ENCODE measurements at regions not wholly inside any gene's neighbourhood (a gene's known extent, or its start where the extent isn't known, plus 50 kb on each side); places are given as distances from the start of the nearest gene placed in this dataset.
"Not testable (repeated sequence)": the region's sequence is repeated elsewhere in the genome, so short reads cannot be mapped to it uniquely, and the experiment has no call there.

DNA sequence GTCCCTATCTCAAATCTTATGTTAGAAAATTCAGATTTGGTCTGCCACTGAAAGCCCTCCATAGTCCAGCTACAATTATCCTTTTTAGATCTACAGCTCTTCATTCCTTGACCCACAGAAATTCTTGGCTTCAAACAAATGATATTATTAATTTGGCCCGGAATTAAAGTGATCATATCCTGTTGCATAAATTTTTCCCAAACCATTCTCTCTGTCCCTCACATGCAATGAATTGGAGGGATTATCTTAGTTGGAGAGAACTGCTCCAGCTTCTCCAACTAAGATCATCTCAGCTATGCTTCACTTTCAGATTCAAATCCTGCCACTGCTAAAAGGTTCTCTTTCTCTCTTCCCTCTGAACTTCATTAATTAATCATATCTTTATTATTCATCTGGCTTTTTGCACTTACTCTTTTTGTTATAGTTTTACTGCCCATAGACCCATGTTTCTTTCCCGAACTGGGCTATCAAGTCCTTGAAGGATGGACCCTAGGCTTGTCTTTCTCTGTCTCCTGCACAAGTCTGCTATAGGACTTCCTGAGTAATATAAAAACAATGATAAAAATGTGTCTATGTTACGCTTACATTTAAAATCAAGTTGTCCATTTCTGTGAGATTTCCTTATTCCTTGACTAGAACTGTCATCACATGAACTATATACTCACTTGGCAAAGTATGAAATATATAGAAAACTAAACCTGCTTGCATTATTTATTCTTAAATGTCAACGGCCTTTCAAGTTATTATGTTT, 493.9 kb upstream of the MARCKS start:
- no peak for DNase-seq

DNA sequence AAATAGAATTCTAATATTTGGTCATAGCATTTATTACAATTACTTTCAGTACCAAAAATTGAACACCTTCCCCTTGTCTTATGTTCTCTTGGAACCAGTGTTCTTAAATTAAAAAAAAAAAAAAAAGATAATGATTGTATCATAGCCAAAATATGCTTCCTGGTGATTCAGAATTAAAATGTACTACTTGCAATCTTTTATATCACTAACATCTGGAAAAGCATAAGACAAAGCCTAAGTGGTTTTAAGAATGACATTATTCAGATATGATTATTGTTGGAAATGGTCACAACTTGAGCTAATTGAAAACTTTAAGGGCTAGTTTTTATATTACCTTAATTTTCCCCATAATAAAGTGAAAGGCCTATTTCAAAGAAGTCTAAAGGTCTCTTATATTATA, 493.3 kb upstream of the MARCKS start:
- DNase-seq, result no peak

DNA sequence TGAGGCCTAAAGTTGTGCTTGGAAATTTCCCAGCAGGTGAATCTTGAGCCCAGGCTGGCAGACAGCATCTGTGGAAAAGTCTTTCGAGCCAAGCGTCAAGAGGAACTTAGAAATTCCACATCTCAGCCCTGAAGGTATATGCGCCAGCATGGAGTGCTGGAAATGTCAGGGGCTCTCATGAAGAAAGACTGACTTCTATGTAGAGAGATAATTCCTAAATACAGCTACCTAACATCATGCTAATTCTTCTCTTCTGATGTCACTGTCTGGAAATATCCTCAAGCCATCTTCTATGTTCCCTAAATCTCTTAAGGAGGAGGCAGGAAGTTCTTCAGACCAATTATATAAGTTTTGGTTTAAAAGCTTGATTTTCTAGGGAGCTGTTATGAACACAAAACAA, 492.4 kb upstream of the MARCKS start:
- DNase-seq, result no peak

DNA sequence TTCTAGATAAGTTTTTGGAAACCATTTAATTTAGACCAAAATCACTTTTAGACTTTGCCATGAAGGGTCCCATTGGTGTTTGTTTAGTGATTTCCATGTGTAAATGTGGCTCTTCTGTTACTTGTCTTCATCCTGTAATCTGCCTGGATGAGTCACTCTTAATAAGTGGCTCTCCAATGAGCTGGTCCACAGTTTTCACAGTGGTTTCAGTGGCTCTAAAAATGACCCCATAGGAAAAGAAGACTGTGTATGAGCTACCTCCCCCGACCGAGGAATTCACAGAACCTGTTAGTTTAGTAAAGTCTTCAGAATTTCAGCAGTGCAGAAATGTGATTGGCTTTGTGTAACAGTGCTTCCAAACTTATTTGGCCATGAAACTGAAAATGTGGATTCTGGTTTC, 492.0 kb upstream of the MARCKS start:
- DNase-seq, result no peak

DNA sequence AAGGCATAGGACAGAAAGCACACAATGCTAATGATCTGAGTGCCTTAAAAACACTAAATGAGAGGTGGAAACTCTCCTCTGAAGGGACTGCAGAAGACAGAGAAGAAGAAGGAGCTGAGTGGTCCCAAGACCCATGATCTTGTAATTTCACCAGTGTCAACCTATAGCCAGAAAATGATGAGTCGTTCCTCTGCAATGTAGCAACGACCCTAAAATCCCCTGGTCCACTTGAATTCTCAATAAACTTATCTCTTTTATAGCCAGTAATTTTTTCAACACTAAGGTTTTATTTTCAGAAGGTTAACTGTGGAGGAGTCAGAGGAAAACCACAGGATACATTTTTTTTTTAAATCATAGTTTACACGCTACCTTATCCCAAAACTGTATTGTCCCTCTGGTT, 490.6 kb upstream of the MARCKS start:
- DNase-seq, result no peak

DNA sequence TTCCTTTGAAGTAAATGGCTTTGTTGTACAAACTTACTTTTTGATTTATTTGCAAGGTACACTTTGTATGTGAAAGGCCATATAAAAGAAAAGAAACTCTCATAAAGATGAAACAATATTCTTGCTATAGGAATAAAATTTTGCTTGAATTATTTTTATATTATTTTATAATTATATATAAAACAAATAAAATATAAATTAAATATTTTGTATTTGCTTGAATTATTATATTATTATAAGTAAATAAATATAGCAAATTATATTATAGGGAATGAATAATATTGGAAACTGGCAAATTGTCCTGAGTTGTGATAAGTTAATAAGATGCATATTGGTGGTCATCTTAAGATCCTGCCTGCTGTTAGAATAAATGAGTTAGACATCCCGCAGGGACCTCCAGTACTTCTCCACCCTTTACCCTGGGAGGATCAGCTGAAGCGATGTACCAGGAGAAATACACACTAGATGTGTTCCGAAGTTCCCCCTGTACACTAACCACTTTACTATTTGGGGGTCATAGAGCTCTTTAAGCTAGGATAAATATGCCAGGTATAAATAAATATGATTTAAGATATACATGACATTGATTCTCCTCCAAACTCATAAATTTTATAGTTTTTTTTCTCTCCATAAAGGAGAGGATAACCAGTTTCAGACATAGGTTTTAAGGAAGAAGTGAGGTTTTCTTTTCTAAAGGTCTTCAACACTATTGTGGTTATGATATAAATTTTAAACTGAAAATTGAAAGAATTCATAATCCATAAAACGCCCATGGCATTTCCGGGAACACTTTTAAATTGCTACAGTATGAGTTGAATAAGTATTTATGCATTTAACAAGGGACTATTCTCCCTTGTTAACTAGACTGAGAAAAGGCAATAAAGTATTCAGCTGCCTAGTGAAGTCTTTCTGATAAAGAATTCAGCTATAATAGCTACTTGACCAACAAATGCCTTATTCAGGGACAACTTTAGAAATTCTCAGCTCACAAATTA, 486.3 kb upstream of the MARCKS start:
- no peak for DNase-seq

DNA sequence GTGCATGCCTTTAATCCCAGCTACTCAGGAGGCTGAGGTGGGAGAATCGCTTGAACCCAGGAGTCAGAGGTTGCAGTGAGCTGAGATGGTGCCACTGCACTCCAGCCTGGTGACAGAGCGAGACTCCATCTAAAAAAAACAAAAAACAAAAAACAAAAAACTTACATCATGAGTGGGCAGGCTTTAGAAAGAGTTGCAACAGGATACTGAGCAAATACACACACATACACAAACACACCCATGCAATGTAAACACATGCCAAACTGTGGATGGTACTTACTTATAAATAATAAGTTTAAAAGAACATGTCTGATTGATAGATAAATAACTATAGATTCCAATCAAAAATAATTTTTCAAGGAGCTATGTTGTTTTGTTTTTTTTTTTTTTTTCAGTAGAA, 481.7 kb upstream of the MARCKS start:
- not testable (repeated sequence) for DNase-seq

DNA sequence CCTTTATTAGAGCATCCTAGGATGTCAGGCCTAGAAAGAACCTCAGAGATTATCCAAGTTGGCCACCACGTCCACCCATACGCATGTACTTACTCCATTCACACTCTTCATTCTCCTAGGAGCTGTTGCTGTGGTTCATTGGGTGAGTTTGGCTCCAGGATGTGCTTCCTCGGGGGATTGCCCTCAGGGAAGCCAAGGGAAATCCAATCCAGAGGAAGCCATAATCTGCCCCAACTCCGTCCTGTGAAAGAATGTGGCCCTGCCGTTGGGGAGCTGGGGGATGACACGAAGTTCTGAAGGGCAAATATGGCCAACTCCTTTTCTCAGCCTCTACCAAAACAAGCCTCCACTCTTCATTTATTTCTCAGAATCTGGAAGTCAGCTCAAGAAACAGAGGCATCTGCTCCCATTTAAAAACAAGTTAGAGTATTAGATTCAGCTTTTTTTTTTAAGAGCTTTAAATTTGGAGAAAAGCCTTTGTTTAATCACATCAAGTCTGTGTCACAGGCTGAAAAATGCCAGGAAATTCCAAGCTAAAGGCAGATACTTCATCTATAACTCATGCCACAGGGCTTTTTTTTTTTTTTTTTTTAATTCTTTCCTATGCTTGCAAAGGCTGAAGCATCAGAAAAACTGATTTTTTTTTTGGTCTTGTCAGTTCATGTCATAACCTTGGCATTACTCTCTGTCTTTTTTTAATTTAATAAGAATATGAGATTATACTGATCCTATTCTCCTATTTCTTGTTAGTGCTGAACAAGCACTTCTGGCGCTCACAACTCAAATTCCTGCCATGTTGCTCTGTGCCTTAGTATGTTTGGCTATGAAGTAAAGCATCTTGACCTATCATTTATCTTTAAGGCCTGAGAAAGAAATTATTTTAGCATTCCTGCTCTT, 480.9 kb upstream of the MARCKS start:
- no peak for DNase-seq

DNA sequence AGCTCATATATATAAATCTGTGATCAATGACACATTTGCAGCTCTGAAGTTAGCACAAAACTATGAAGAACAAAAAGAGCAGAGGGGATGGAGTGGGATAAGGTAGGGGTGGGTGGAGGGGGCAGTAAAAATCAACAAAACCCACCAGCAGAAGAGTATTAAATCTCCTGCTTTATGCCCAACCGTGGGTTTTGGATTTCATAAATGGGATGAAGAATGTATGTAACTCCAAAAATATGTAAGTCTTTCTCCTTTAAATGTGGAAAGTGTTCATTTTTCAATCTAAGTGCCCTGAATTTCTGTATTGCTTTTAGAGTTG, 480.3 kb upstream of the MARCKS start:
- no peak for DNase-seq

DNA sequence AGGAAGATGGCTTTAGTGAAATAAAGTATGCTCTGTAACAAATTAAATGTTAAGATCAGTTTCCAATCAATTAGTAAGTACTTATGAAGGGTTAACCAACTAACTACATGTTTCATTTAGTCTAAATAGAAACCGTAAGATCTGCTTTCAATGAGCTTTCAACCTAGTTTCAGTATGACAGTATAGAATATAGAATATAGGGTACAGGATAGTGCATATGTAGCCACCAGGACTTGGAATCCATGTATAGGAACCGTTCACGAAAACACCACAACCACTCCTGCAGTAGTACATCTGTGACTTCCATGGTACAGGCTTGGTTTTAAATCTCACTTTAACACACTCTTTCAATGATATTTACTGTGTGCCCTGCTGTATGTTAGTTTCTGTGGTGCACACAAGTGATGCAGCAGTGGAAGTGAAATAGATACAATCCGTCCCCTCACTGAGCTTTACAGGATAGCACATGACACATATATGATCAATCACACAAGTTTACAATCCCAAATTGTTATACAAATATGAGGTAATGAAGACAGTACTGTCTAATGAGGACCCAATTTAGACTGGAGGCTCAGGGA, 479.7 kb upstream of the MARCKS start:
- no peak for DNase-seq

DNA sequence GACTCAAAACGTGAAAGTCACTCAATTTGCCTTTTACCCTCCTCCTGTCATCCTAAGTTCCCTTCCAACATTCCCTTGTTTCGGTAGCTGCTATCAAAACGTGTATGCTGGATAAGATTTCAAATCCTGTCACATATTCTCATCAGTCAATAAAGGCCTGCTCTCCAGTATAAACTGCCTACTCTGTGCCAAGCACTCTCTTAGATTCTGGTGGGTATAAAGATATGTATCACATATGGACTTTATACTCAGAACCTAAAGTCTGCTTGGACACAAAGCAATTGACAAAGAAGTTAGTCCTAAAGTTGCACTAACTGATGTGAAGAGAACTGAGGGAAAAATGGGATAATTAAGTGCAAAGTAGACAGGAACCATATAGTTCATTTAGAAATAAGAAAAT, 476.6 kb upstream of the MARCKS start:
- no peak for DNase-seq

DNA sequence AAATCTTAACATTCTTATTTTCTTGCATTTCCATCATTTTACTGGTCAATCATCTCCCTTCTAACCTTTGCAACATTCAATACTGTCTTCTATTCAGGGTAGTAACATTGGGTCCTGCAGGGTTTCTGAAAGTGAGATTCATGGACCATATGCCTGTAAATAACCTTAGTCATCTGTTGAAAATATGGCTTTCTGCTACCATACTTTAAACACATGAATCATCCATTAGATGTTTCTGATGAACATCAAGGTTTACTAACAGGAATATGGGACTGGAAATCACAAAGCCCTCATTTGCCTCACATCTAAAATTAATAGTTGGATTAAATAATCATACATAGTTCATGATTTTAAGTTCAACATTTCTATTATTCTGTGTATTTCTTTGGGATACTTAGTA, 475.9 kb upstream of the MARCKS start:
- DNase-seq, result no peak

DNA sequence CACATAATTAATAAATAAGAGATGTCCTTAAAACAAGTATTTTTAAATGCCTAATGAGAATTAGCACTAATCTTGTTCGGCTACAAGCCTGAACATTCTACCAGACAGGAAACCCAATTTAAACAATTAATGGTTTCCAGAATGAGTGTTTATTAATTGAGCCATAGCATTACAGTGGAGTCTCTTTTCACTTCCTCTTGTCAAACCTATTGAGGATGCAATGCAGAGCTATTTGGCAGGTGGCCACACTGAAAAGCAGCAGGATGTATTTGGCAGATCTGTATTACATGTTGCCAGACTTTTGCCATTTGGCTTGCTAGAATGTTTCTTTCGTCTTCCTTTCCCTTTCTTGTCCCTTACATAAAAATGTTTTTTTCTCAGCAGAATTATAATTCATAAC, 475.2 kb upstream of the MARCKS start:
- DNase-seq, result peak in 7 of 56 donors; percentile 1 to 27 (median 3)

DNA sequence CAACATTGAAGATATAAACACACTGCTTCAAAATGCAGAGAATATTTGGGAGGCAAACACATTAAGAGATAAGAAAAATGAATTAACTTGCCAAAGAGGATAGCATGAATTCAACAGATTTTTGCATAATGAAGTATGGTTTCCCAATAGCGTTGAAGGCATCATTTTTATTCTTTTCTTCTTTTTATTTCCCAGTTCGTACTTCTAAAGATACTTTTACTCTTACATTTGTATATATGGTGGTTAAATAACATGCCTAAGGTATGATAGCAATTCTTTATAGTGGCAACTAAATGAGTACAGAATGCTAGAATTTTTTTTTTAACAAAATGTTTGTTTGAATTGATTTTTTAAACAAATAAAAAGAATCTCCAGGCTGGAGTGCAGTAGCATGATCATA, 473.4 kb upstream of the MARCKS start:
- no peak for DNase-seq

DNA sequence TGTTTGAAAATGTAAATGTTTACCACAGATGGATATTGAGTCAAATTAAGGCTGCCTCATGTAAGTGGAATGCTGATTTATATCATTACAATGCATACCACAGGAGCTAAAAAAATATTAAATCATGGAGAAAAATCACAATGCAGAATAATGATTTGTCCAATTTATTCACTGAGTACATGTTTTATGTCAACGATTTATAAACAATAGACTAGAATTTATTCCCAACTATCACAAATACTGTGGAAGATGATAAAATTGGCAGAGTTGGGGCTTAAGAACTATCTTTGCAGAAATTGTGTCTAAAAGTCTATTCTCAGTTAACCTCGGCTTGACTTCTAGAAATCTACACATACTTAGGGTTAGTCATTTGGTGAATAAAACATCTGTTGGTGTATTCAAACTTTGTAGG, 472.1 kb upstream of the MARCKS start:
- no peak for DNase-seq

DNA sequence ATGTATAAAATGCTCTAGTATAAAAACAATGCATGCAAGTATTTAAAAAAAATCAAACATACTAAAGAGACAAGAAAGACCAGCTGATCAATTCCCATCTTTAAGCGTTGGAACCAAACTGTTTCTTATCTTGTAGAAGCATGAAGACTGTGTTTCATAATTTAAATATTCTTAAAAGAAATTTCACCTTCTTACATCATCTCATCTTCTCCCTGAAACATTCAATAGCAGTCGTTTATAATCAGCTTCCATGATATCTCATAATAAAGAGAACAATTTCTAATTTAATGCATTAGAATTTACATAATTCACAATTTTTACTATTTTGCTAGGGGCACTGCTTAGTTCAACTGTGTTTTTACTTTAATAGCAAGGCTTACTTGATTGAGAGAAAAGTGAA, 468.1 kb upstream of the MARCKS start:
- DNase-seq, result no peak

DNA sequence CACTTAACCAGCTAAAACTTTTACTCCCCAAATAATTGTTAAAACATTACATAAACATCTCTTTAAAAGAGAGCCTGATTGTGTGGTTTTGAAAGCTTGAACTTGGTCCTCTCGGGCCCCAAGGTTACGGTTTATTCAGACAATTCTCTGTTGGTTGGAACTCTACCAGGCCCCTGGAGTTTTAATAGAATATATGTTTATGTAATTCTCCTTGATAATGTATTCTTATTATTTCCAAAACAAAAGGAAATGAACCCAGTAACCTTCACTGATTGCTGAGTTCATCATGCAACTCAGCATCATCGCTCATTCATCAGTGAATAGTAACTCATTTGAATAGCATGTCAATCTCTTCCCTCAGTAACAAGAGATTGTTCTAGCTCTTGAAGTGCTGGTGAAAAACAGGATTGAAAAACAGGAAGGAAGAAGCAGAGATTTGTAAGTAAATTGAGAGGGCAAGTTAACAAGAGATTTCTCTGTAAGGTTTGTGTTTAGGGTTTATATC, 464.5 kb upstream of the MARCKS start:
- DNase-seq, result no peak

DNA sequence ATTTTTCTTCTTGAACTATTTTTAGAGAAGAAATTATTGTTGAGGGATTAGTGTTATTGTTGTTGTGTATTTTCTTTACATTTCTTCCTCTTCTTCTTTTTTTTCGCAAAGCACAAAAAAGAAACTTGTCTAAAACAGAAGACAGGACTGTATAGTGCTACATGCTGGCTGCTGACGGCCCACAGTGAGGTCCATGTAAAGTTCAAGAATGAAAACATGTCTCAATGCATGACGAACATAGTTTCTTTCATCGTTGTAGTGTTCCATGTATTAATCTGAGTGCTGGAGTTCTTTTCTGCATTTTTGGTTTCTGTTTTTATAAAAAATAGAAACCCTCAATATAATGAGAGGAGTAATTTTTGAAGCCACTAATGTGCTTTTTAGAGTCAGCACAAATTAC, 462.9 kb upstream of the MARCKS start:
- DNase-seq, result no peak

DNA sequence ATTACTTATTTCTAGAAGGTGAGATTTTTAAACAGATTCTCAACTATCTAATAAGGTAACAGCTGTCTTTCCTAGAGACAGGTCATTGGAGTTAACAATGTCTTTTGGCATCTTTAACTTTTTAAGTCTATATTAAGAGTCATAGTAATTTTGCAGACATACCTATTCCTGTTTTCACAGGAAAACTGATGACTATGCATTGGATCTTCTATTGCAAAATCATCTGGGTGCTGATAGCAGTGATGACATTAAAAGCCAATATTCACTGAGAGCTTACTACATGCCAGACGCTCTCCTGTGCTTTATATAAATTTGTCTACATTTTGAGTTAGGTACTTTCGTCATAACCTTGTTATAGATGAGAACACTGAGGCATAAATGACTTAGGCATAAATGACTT, 462.4 kb upstream of the MARCKS start:
- DNase-seq, result no peak

DNA sequence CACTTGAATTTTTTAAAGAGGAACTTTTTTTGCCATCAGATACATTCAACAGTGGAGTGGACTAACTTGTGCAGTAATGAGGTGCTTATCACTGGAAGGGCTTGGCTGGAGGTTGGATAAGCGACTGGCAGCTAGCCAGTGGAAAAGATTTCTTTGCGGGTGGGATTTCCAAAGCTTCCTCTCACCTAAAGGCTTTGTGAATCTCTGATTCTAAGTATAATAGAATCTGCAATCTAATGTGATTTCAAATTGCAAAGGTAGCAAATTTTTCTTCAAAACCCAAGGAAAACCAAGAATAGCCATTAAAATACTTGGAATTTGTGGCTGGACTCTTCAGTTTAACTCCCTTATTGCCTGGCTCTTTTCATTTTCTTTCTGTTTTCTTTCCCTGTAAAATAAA, 460.4 kb upstream of the MARCKS start:
- no peak for DNase-seq

DNA sequence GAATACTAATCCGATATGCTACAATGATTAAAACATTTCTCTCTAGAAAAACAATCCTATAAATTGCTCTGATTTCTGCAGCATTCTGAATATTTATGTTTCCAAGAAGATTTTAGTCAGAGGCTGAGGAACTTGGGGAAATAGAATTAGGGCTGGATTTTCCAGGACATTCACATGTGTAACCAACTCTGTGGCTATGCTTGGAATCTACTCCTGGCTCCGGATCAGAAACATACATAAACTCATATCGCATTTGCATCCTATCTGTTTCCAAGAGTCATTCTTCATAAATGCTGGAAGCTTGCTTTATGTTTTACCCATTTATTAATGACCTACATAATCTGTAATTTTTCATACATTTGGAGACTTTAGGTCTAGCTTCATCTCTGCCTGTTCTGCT, 459.9 kb upstream of the MARCKS start:
- no peak for DNase-seq
